ENCODE measurements at regions not wholly inside any gene's neighbourhood (a gene's known extent, or its start where the extent isn't known, plus 50 kb on each side); places are given as distances from the start of the nearest gene placed in this dataset.

- H3K9ac ChIP-seq (ENCODE audit: low read length): no peak overlapping the region
- H3K27me3 ChIP-seq (ENCODE audit: insufficient read depth, low read depth, low read length): no peaks in the 10 kb centered on the region
- H3K9me3 ChIP-seq (ENCODE audit: low read length): no peaks in the 10 kb centered on the region
- H3K4me2 ChIP-seq (ENCODE audit: low read length): no peak overlapping the region
- H3F3A ChIP-seq (ENCODE audit: insufficient read depth, low read length, poor library complexity, severe bottlenecking): no peaks in the 10 kb centered on the region
- TF ChIP-seq TAF1 (IDR thresholded peaks at IDR 0.05; ENCODE audit: low read depth) (no peak), POLR2AphosphoS5 (IDR thresholded peaks at IDR 0.05) (no peak), RAD21 (conservative IDR thresholded peaks at IDR 0.05) (no peak), SMC3 (conservative IDR thresholded peaks at IDR 0.05; ENCODE audit: poor library complexity) (no peak), EZH2 (IDR thresholded peaks at IDR 0.05; ENCODE audit: borderline replicate concordance, insufficient read depth, low read length, poor library complexity, severe bottlenecking) (no peak)
- no peaks in the 10 kb centered on the region for H3K9me2 ChIP-seq (ENCODE audit: insufficient read depth, low read length)
- H3K36me3 ChIP-seq (ENCODE audit: insufficient read depth, low read length): no peaks in the 10 kb centered on the region
- H3K79me2 ChIP-seq (replicated peaks; ENCODE audit: insufficient read depth, low read length): no peaks in the 10 kb centered on the region
- H3K27ac ChIP-seq (ENCODE audit: low read length): no peak overlapping the region
- no peak overlapping the region for H3K4me3 ChIP-seq (ENCODE audit: low read length)
- no peaks in the 10 kb centered on the region for H4K20me1 ChIP-seq (ENCODE audit: insufficient read depth)
- no peak overlapping the region for H2AFZ ChIP-seq (ENCODE audit: low read depth, low read length)
Observed at GRCh38 chr21:34020983-34021553, 52.3 kb upstream of the MRPS6 start.

DNA sequence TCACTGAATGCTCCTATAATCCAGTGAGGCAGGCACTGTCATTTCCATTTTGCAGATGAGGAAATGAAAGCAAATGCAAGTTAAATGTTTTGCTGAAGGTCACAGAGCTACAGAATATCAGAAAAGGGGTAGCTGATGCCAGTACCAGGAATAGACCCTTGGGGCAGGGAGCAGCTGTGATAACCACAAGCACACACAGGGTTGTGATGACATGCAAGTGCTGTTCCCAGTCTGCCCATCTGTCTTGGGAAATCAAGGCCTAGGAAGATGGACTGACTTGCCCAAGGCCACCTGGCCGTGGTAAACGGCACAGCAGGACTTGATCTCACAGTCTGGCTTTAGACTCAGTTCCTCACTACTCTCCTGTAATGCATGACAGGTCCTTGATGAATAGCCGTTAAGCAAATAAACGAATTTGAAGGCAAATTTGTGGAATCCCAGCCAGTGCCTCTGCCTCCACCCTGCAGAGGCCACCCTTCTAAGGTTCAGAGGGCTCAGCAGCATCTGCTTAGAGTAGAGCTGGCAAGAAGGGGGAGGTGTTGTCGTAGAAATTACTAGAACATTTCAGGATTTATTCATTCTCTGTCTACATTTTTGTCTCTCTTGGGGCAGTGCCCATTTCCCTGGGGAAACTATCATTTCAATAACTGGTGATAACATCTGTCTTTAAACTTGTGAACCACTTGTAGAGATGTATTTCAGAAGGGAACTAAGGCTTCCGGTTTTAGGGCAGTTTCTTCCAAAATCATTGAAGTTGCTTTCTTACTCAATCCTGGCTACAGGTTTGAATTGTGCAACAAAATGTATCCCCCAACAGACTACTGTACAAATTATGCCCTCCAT lies 53.2 kb upstream of the MRPS6 start:
- no peak overlapping the region for H3K27ac ChIP-seq (ENCODE audit: low read length)
- no peak for TF ChIP-seq MXI1 (conservative IDR thresholded peaks at IDR 0.05; ENCODE audit: poor library complexity, severe bottlenecking)
- TF ChIP-seq SMC3 (conservative IDR thresholded peaks at IDR 0.05; ENCODE audit: poor library complexity): no peak
- TF ChIP-seq EP300 (conservative IDR thresholded peaks at IDR 0.05; ENCODE audit: poor library complexity, severe bottlenecking): no peak
- TF ChIP-seq EZH2 (IDR thresholded peaks at IDR 0.05; ENCODE audit: borderline replicate concordance, insufficient read depth, low read length, poor library complexity, severe bottlenecking): no peak
- TF ChIP-seq, protein P1, sequence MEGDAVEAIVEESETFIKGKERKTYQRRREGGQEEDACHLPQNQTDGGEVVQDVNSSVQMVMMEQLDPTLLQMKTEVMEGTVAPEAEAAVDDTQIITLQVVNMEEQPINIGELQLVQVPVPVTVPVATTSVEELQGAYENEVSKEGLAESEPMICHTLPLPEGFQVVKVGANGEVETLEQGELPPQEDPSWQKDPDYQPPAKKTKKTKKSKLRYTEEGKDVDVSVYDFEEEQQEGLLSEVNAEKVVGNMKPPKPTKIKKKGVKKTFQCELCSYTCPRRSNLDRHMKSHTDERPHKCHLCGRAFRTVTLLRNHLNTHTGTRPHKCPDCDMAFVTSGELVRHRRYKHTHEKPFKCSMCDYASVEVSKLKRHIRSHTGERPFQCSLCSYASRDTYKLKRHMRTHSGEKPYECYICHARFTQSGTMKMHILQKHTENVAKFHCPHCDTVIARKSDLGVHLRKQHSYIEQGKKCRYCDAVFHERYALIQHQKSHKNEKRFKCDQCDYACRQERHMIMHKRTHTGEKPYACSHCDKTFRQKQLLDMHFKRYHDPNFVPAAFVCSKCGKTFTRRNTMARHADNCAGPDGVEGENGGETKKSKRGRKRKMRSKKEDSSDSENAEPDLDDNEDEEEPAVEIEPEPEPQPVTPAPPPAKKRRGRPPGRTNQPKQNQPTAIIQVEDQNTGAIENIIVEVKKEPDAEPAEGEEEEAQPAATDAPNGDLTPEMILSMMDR (IDR thresholded peaks at IDR 0.05; ENCODE audit: poor library complexity, severe bottlenecking): no peak
- TF ChIP-seq TAF1 (IDR thresholded peaks at IDR 0.05; ENCODE audit: low read depth): no peak
- TF ChIP-seq RAD21 (conservative IDR thresholded peaks at IDR 0.05): no peak
- TF ChIP-seq REST (IDR thresholded peaks at IDR 0.05; ENCODE audit: borderline replicate concordance): no peak
- no peak for TF ChIP-seq POLR2AphosphoS5 (IDR thresholded peaks at IDR 0.05)
- no peak overlapping the region for H3K4me2 ChIP-seq (ENCODE audit: low read length)
- H3K4me3 ChIP-seq (ENCODE audit: low read length): no peak overlapping the region
- no peaks in the 10 kb centered on the region for H3K9me3 ChIP-seq (ENCODE audit: low read length)
- no peak overlapping the region for H3K9ac ChIP-seq (ENCODE audit: low read length)
- H3K27me3 ChIP-seq (ENCODE audit: insufficient read depth, low read depth, low read length): no peaks in the 10 kb centered on the region
- no peaks in the 10 kb centered on the region for H3F3A ChIP-seq (ENCODE audit: insufficient read depth, low read length, poor library complexity, severe bottlenecking)
- no peaks in the 10 kb centered on the region for H3K79me2 ChIP-seq (replicated peaks; ENCODE audit: insufficient read depth, low read length)
- H4K20me1 ChIP-seq (ENCODE audit: insufficient read depth): no peaks in the 10 kb centered on the region
- H2AFZ ChIP-seq (ENCODE audit: low read depth, low read length): no peak overlapping the region
- no peaks in the 10 kb centered on the region for H3K36me3 ChIP-seq (ENCODE audit: insufficient read depth, low read length)
- H3K9me2 ChIP-seq (ENCODE audit: insufficient read depth, low read length): no peaks in the 10 kb centered on the region
